OCI-LY3 (cell line): ENCODE measurements at regions not wholly inside any gene's neighbourhood (a gene's known extent, or its start where the extent isn't known, plus 50 kb on each side); places are given as distances from the start of the nearest gene placed in this dataset.

Experiments
- H2AFZ ChIP-seq: fragments of 200-600, 300-600 bp; shearing (Covaris generic); 2 replicates; pipeline ENCODE4 v1.6.0; 2014; ENCODE audit warnings: antibody characterized with exemption, low read depth, low read length
- H3K27ac ChIP-seq: fragments of 200-600, 300-600 bp; sonication (generic); 2 replicates; pipeline ENCODE4 v1.5.1; 2014; ENCODE audit warnings: mild to moderate bottlenecking, low read length, moderate library complexity, mixed read lengths
- H3K27me3 ChIP-seq: fragments of 200-600, 300-600 bp; sonication (generic); 2 replicates; pipeline ENCODE4 v1.6.1; 2014; ENCODE audit warnings: low read depth, low read length, mixed read lengths
- H3K36me3 ChIP-seq: fragments of 200-600, 300-600 bp; sonication (generic); replicated peaks from 2 replicates; pipeline ENCODE3; 2014; ENCODE audit warnings: low read depth, low read length, mixed read lengths
- H3K4me1 ChIP-seq: fragments of 300-600, 200-600 bp; sonication (generic); 2 replicates; pipeline ENCODE4 v1.6.1; 2014; ENCODE audit warnings: low read length, mixed read lengths
- H3K4me2 ChIP-seq: fragments of 200-600, 300-600 bp; sonication (generic); 2 replicates; pipeline ENCODE4 v1.6.1; 2014; ENCODE audit warnings: low read length, mixed read lengths
- H3K4me3 ChIP-seq: fragments of 300-600, 200-600 bp; sonication (generic); 2 replicates; pipeline ENCODE4 v1.5.1; 2014; ENCODE audit warnings: antibody characterized with exemption, mild to moderate bottlenecking, low read length, moderate library complexity
- H3K79me2 ChIP-seq: fragments of 300-600, 200-600 bp; shearing (Covaris generic); 2 replicates; pipeline ENCODE4 v1.6.1; 2014; ENCODE audit warnings: mild to moderate bottlenecking, low read length, mixed read lengths
- H3K9ac ChIP-seq: fragments of 300-600, 200-600 bp; shearing (Covaris generic); 2 replicates; pipeline ENCODE4 v1.6.0; 2014; ENCODE audit warnings: mild to moderate bottlenecking, low read length, moderate library complexity
- H3K9me3 ChIP-seq: fragments of 200-600, 300-600 bp; shearing (Covaris generic); 2 replicates; pipeline ENCODE4 v1.6.1; 2014; ENCODE audit warnings: low read length, mixed read lengths; ENCODE audit not compliant: insufficient read depth
- H4K20me1 ChIP-seq: fragments of 200-600, 300-600 bp; sonication (generic); 2 replicates; pipeline ENCODE4 v1.6.1; 2016; ENCODE audit warnings: low read length, mixed read lengths; ENCODE audit not compliant: insufficient read depth
- CTCF ChIP-seq: fragments of 200-600, 300-600 bp; sonication (generic); IDR thresholded peaks from 2 replicates; pipeline ENCODE4 v1.5.1; 2014; ENCODE audit warnings: antibody characterized with exemption, low read length, low read depth
- EZH2phosphoT487 ChIP-seq: fragments of 200-600 bp; shearing (Covaris generic); IDR thresholded peaks from 2 replicates; pipeline ENCODE4 v1.6.1; 2018; ENCODE audit warnings: antibody characterized with exemption, mixed run types, low read depth

DNA sequence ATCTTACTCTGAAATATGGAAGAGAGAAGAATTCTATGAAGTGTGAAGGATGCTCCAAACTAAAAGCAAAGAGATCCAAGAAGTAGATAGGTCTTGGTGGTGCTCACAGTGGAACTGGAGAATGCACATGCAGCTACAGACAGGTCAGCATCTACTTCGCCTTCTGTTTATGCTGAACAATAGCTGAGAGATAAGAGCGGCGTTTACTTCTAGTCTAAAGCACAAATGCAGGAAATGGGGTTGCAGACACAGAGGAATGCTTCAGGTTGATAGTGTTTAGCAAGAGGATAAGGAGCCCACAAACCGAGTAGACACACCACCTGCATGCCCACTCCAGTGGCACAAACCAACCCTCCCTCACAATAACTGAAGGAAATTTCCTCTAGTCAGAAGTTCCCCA lies 180.0 kb upstream of the RGMB start:
- Histone ChIP-seq H3K9me3 (no peaks in the 10 kb centered on the region), H3K27ac (no peak overlapping the region), H3K4me1 (no peaks in the 10 kb centered on the region), H3K4me3 (no peak overlapping the region), H2AFZ (no peak overlapping the region), H3K79me2 (no peaks in the 10 kb centered on the region), H4K20me1 (no peaks in the 10 kb centered on the region), H3K4me2 (no peak overlapping the region), H3K9ac (no peak overlapping the region), H3K27me3 (no peaks in the 10 kb centered on the region), H3K36me3 (no peaks in the 10 kb centered on the region)
- TF ChIP-seq CTCF (no peak), EZH2phosphoT487 (no peak)

DNA sequence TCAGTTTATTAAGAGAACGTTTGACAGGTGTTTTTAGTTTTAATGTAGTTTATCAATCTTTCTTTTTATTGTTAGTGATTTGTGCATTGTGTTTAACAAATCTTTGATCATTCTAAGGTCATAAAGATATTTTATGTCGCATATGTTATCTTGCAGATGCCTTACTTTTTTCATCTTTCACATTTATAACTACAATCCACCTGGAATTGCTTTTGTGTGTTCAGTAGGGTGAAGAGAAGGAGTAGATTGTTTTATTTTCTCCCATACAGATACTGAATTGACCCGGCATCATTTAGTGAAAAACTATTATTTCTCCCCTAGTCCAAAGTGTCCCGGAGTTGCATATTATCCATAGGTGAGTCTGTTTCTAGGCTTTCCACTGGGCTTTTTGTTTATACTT lies 179.4 kb upstream of the RGMB start:
- H3K79me2 ChIP-seq, result no peaks in the 10 kb centered on the region
- H3K36me3 ChIP-seq, result no peaks in the 10 kb centered on the region
- no peak overlapping the region for H3K27ac ChIP-seq
- H4K20me1 ChIP-seq, result no peaks in the 10 kb centered on the region
- no peak overlapping the region for H2AFZ ChIP-seq
- H3K9me3 ChIP-seq, result no peaks in the 10 kb centered on the region
- TF ChIP-seq EZH2phosphoT487 (no peak), CTCF (no peak)
- H3K4me3 ChIP-seq, result no peak overlapping the region
- H3K9ac ChIP-seq, result no peak overlapping the region
- no peaks in the 10 kb centered on the region for H3K4me1 ChIP-seq
- H3K4me2 ChIP-seq, result no peak overlapping the region
- no peaks in the 10 kb centered on the region for H3K27me3 ChIP-seq

DNA sequence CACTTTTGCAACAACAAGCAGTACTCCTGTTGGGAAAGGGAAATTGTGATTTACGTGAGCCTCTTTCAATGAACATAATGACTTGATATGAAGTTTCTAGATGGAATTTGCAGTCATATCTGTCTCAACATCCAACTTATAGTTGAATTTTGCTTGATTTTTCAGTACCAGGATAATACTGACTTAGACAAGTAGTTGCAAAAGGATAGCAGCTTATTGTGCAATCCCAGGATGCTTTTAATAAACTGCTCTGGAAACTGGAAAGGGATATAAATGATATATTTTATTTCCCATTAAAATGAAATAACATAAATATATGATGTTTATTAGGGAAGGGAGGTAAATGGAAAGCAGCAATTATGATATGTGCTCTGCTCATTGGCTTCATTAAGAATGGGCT lies 174.4 kb upstream of the RGMB start:
- no peaks in the 10 kb centered on the region for H3K27me3 ChIP-seq
- TF ChIP-seq CTCF (no peak), EZH2phosphoT487 (no peak)
- no peak overlapping the region for H3K9ac ChIP-seq
- H3K4me2 ChIP-seq, result no peak overlapping the region
- no peak overlapping the region for H3K27ac ChIP-seq
- H3K4me1 ChIP-seq, result no peaks in the 10 kb centered on the region
- H3K36me3 ChIP-seq, result no peaks in the 10 kb centered on the region
- H3K4me3 ChIP-seq, result no peak overlapping the region
- no peaks in the 10 kb centered on the region for H3K79me2 ChIP-seq
- H2AFZ ChIP-seq, result no peak overlapping the region
- no peaks in the 10 kb centered on the region for H4K20me1 ChIP-seq
- H3K9me3 ChIP-seq, result no peaks in the 10 kb centered on the region

DNA sequence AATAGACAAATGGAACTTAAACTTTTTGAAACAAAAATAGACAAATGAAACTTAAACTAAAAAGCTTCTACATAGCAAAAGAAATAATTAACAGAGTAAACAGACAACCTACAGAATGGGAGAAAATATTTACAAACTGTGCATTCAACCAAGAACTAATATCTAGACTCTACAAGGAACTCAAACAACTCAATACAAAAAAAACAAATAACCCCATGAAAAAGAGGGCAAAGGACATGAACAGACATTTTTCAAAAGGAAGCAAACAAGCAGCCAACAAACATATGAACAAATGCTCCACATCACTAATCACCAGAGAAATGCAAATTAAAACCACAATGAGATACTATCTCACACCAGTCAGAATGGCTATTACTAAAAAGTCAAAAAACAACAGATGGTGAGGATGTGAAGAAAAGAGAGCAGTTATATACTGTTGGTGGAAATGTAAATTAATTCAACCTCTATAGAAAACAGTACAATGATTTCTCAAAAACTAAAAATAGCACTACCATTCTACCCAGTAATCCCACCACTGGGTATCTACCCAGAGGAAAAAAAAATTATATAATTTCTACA lies 170.8 kb upstream of the RGMB start:
- H3K9ac ChIP-seq, result no peak overlapping the region
- no peak overlapping the region for H3K4me3 ChIP-seq
- no peaks in the 10 kb centered on the region for H3K79me2 ChIP-seq
- no peaks in the 10 kb centered on the region for H3K27me3 ChIP-seq
- no peaks in the 10 kb centered on the region for H3K4me1 ChIP-seq
- no peaks in the 10 kb centered on the region for H3K9me3 ChIP-seq
- TF ChIP-seq CTCF (no peak), EZH2phosphoT487 (no peak)
- no peak overlapping the region for H2AFZ ChIP-seq
- H3K36me3 ChIP-seq, result no peaks in the 10 kb centered on the region
- no peaks in the 10 kb centered on the region for H4K20me1 ChIP-seq
- no peak overlapping the region for H3K4me2 ChIP-seq
- no peak overlapping the region for H3K27ac ChIP-seq
